ENCODE measurements at regions not wholly inside any gene's neighbourhood (a gene's known extent, or its start where the extent isn't known, plus 50 kb on each side); places are given as distances from the start of the nearest gene placed in this dataset.

DNA sequence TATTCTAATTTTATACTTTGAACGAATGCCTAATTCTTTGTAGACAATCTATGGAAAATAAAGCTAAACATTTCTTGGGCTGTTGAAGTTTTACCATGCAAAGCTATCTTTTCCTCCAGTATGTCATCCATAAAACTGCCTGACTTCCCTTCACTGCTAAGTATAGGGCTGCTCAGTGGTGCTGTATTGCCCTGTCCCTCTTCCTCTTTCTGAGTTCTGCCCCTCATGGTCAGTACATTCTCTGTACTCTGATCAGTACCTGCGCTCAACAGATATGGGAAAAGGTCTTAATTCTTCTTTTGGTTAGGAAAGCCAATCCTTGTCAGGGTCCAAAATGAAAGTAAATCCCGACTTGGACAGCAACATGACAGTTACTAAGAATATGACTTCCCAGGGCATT, 321.9 kb downstream of the RAD51AP2 start:
- H3K27me3 Mint-ChIP-seq (ENCODE audit: low read depth) = no peaks in the 10 kb centered on the region; the same call in 1 of the 2 replicates
- H3K23me2 ChIP-seq (ENCODE audit: insufficient read length, low read depth, low read length, poor library complexity, severe bottlenecking) = no peaks in the 10 kb centered on the region
- H3K18ac ChIP-seq (ENCODE audit: insufficient read length, low read depth, low read length) = no peak overlapping the region
- H3K27ac ChIP-seq (ENCODE audit: insufficient read length, low read depth, low read length) = no peak overlapping the region
- H3K56ac ChIP-seq (ENCODE audit: insufficient read length, low read depth, low read length) = no peak overlapping the region
- WGBS (ENCODE audit: extremely low coverage, insufficient read length, low lambda C conversion rate) = no CpG with 5 or more reads among the region's 3 CpGs
- H3K79me2 ChIP-seq (ENCODE audit: insufficient read depth, low read length) = no peaks in the 10 kb centered on the region
- TF ChIP-seq, protein P1, sequence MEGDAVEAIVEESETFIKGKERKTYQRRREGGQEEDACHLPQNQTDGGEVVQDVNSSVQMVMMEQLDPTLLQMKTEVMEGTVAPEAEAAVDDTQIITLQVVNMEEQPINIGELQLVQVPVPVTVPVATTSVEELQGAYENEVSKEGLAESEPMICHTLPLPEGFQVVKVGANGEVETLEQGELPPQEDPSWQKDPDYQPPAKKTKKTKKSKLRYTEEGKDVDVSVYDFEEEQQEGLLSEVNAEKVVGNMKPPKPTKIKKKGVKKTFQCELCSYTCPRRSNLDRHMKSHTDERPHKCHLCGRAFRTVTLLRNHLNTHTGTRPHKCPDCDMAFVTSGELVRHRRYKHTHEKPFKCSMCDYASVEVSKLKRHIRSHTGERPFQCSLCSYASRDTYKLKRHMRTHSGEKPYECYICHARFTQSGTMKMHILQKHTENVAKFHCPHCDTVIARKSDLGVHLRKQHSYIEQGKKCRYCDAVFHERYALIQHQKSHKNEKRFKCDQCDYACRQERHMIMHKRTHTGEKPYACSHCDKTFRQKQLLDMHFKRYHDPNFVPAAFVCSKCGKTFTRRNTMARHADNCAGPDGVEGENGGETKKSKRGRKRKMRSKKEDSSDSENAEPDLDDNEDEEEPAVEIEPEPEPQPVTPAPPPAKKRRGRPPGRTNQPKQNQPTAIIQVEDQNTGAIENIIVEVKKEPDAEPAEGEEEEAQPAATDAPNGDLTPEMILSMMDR (conservative IDR thresholded peaks at IDR 0.05) = no peak
- no peak overlapping the region for H3K27ac Mint-ChIP-seq
- H3K9me3 ChIP-seq (ENCODE audit: control insufficient read depth, low read depth, low read length) = no peaks in the 10 kb centered on the region
- no peak overlapping the region for H4K5ac ChIP-seq (ENCODE audit: insufficient read length, low read depth, low read length)
- no peak overlapping the region for H3K4me3 Mint-ChIP-seq
- H3K14ac ChIP-seq (ENCODE audit: insufficient read depth, low read length) = no peak overlapping the region
- no peaks in the 10 kb centered on the region for H3K4me1 ChIP-seq (ENCODE audit: insufficient read depth, low read length)
- no peaks in the 10 kb centered on the region; a peak in 1 of 5 replicates for H3K9me3 Mint-ChIP-seq
- no peaks in the 10 kb centered on the region for H3K79me1 ChIP-seq (ENCODE audit: insufficient read depth, low read depth, low read length, poor library complexity, severe bottlenecking)
- H3K4ac ChIP-seq (ENCODE audit: low read depth, low read length) = no peak overlapping the region
- H2AK5ac ChIP-seq (ENCODE audit: insufficient read length, low read length) = no peak overlapping the region
- no peaks in the 10 kb centered on the region for H3K27me3 ChIP-seq (ENCODE audit: insufficient read depth, low read length)
- no peaks in the 10 kb centered on the region for H3K36me3 Mint-ChIP-seq (ENCODE audit: insufficient read depth in 1 of 3, low read depth in 3 of 3)
- no peak overlapping the region for H3K4me2 ChIP-seq (ENCODE audit: insufficient read depth, insufficient read length, low read length)
- no peak overlapping the region for H2AFZ ChIP-seq (ENCODE audit: low read length)
- H3T11ph ChIP-seq (ENCODE audit: low read length) = no peak overlapping the region
- no peak overlapping the region for H2BK15ac ChIP-seq (ENCODE audit: low read depth, low read length)
- no peaks in the 10 kb centered on the region for H4K20me1 ChIP-seq (ENCODE audit: control insufficient read depth, insufficient read depth, insufficient read length)
- no peak overlapping the region for H4K8ac ChIP-seq (replicated peaks; ENCODE audit: insufficient read length, low read depth, low read length)
- H4K91ac ChIP-seq (ENCODE audit: insufficient read length, low read depth, low read length) = no peak overlapping the region
- H2BK12ac ChIP-seq (ENCODE audit: insufficient read length, low read depth, low read length) = no peak overlapping the region
- H3K9ac ChIP-seq (ENCODE audit: extremely low read depth, insufficient read length, low read length) = no peak overlapping the region
- DNase-seq = no peak
- no peaks in the 10 kb centered on the region; a peak in 1 of 4 replicates for H3K4me1 Mint-ChIP-seq
- H3K23ac ChIP-seq (ENCODE audit: insufficient read length, low read depth, low read length) = no peak overlapping the region
- no peak overlapping the region for H2BK5ac ChIP-seq (ENCODE audit: insufficient read length, low read length)
- H2BK120ac ChIP-seq (ENCODE audit: low read depth, low read length, poor library complexity, severe bottlenecking) = no peak overlapping the region
- no peak overlapping the region for H2BK20ac ChIP-seq (ENCODE audit: low read depth, low read length, poor library complexity, severe bottlenecking)

Measured in H9 (cell line).